GM12865 (cell line): ENCODE measurements at regions not wholly inside any gene's neighbourhood (a gene's known extent, or its start where the extent isn't known, plus 50 kb on each side); places are given as distances from the start of the nearest gene placed in this dataset.
"Not testable (repeated sequence)": the region's sequence is repeated elsewhere in the genome, so short reads cannot be mapped to it uniquely, and the experiment has no call there.

Experiments
- DNase-seq: peaks from one replicate; pipeline ENCODE4 v3.0.0; 2010; ENCODE audit warnings: low read depth
- H3K4me3 ChIP-seq: 2 replicates; pipeline ENCODE4 v1.5.1; 2011; ENCODE audit warnings: mild to moderate bottlenecking, low read depth, low read length, control low read depth
- CTCF ChIP-seq: IDR thresholded peaks from 2 replicates; pipeline ENCODE4 v1.5.1; 2011; ENCODE audit warnings: low read length, control low read depth, low read depth, inconsistent platforms; ENCODE audit not compliant: insufficient read depth; ENCODE audit errors: missing control alignments

- DNase-seq, result no peak
- TF ChIP-seq CTCF, result no peak
- no peak overlapping the region for H3K4me3 ChIP-seq
Measured at GRCh38 chr12:47343684-47344567, 264.2 kb upstream of the AMIGO2 start.

GRCh38 chr12:47340411-47341015 is 260.8 kb upstream of the AMIGO2 start:
- no peak for TF ChIP-seq CTCF
- no peak for DNase-seq

GRCh38 chr12:47337581-47337980 is 257.8 kb upstream of the AMIGO2 start:
- no peak overlapping the region for H3K4me3 ChIP-seq
- DNase-seq, result no peak
- no peak for TF ChIP-seq CTCF

More at GRCh38 chr12:47340411-47341015, 260.8 kb upstream of the AMIGO2 start:
- no peak overlapping the region for H3K4me3 ChIP-seq

GRCh38 chr12:47333271-47333858 is 253.6 kb upstream of the AMIGO2 start:
- H3K4me3 ChIP-seq, DNase-seq: not testable (repeated sequence)

GRCh38 chr12:47328831-47329545 is 249.2 kb upstream of the AMIGO2 start:
- DNase-seq, result no peak
- no peak for TF ChIP-seq CTCF
- no peak overlapping the region for H3K4me3 ChIP-seq

- DNase-seq, result no peak
- H3K4me3 ChIP-seq, result no peak overlapping the region
- no peak for TF ChIP-seq CTCF
Measured at GRCh38 chr12:47326190-47326589, 246.4 kb upstream of the AMIGO2 start.

GRCh38 chr12:47323802-47324201 is 244.0 kb upstream of the AMIGO2 start:
- TF ChIP-seq CTCF, result no peak
- no peak for DNase-seq
- H3K4me3 ChIP-seq, result no peak overlapping the region
